Middle frontal gyrus (tissue), 1 donor: ENCODE measurements at regions not wholly inside any gene's neighbourhood (a gene's known extent, or its start where the extent isn't known, plus 50 kb on each side); places are given as distances from the start of the nearest gene placed in this dataset.

Source experiments
- DNase-seq: peaks from one replicate; pipeline ENCODE4 v3.0.0-alpha.2; 2015; ENCODE audit warnings: low spot score; ENCODE audit errors: extremely low spot score

GRCh38 chr21:35900539-35900938, 159.8 kb downstream of the SETD4 start:
- DNase-seq: no peak

DNA sequence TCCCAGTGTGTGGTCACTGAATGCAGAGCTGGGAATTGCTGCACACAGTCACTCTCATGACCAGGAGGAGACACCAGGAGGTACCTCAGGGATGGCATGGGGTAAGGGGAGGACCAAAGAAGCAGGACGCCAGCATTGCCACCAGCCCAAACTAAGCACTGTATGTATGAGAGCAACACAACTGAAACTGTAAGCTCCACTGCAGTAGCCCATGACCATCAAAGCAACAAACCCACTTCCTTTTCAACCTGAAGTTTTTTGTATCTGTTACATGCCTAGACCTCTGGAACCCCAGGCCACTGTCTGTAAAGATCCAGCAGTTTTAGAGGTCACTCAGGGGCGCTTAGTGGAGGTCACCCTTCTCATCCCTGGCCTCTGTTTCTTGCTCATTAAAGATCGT, 164.3 kb downstream of the SETD4 start:
- DNase-seq: no peak

DNA sequence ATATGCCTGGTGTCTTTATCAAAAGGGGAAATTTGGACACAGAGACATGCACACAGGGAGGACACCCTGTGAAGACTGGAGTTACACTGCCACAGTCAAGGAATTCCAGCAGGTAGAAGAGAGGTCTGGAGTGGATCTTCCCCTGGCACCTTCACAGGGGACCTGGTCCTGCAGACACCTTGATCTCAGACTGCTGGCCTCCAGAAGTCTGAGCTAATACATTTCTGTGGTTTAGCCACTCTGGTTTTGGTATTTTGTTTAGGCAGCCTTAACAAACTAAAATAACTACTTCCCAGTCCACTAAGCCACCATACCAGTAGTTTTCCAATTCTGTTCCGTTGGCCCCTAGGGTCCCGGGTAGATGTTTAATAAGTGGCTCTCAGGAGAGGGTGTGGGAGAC, 164.7 kb downstream of the SETD4 start:
- no peak for DNase-seq

GRCh38 chr21:35893156-35893555, 167.2 kb downstream of the SETD4 start:
- no peak for DNase-seq

- DNase-seq: no peak
Measured at GRCh38 chr21:35886887-35887286, 173.4 kb downstream of the SETD4 start.

GRCh38 chr21:35885942-35886541, 174.3 kb downstream of the SETD4 start:
- DNase-seq: no peak

DNA sequence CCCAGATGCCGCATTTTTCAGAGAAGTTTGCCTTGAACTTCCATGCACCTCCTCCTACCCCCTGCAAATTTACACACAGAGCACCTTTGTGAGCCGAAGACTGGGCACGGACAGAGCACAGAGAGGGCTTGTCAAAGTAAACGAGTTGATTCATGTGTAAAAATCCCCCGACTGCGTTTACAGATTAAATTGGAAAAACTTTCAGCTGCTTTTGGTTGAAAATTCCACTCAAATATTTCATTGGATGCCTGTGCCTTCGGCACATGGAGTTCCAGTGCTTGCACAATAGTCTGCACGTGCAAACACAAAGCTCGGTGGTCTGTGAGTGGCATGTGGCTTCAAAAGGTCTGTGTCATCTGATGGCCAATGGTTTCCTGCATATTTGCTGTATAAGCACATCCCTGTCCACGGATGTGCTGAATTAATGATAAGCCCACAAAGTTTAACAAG, 177.5 kb downstream of the SETD4 start:
- no peak for DNase-seq

- no peak for DNase-seq
Measured at GRCh38 chr21:35873441-35873840, 186.9 kb downstream of the SETD4 start.

- DNase-seq: no peak
Measured at GRCh38 chr21:35871906-35872305, 188.4 kb downstream of the SETD4 start.

- DNase-seq: no peak
Measured at GRCh38 chr21:35868869-35869223, 191.5 kb downstream of the SETD4 start.

DNA sequence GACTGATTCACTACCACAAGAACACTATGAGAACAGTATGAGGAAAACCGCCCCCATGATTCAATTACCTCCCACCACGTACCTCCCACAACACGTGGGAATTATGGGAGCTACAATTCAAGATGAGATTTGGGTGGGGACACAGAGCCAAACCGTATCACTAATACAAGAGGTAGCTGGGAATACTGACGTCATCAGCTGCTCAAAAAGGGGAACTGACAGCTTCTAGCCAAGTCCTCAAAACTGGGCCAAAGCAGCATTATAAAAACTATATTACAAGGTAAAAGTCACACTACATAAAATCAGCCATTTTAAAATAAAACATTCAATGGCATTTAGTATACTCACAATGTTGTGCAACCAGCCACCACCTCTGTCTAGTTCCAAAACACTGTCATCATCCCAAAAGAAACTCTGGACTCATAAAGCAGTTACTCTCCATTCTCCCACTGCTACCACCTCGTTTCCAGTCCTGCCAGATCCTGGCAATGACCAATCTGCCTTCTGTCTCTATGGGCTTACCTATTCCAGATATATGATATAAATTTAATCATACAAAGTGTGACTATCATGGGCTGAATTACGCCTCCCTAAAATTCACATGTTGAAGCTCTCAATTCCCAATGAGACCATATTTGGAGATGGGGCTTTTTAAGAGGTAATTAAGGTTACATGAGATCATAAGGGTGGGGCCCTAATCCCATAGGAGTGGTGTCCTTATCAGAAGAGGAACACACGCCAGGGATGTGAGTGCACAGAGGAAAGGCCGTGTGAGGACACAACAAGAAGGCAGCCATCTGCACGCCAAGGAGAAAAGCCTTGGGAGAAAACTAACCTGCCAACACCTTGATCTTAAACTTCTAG, 192.1 kb downstream of the SETD4 start:
- no peak for DNase-seq

GRCh38 chr21:35864039-35864438, 196.3 kb downstream of the SETD4 start:
- DNase-seq: no peak

GRCh38 chr21:35862969-35863368, 197.4 kb downstream of the SETD4 start:
- DNase-seq: no peak

- DNase-seq: no peak
Measured at GRCh38 chr21:35861661-35862060, 198.7 kb downstream of the SETD4 start.

DNA sequence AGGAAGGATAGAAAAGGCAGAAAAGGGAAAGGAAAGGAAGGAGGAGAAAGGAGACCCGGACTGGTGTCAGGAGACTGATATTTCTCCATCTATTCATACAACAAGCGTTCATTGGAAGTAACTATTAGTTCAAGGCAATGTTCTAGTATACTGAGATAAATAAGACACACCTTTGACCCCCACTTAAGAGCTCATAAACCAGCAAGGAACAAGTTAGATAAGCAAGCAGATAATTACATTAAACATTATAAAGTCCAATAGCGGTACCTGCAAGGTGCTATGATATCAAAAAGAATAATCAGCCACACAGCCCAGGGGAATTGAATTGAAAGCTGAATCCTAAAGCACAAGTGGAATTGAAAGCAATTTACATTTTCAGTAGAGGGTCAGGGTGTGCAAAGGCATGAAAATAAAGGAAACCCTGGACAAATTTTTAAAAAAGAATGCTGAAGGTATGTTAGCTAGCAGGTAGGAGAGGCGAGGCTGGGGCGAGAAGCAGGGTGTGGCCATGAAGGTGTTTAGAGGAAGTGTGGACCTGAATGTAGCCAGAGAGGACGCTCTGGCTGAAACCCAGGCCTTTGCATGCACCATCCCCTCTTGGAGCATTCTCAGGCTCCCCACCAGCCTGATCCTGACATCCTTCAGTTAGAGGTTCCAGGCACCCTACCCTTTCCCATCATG, 200.0 kb downstream of the SETD4 start:
- no peak for DNase-seq

- DNase-seq: no peak
Measured at GRCh38 chr21:35859677-35860076, 200.6 kb downstream of the SETD4 start.

- DNase-seq: no peak
Measured at GRCh38 chr21:35857095-35857494, 203.2 kb downstream of the SETD4 start.

GRCh38 chr21:35855484-35855883, 204.8 kb downstream of the SETD4 start:
- DNase-seq: no peak

DNA sequence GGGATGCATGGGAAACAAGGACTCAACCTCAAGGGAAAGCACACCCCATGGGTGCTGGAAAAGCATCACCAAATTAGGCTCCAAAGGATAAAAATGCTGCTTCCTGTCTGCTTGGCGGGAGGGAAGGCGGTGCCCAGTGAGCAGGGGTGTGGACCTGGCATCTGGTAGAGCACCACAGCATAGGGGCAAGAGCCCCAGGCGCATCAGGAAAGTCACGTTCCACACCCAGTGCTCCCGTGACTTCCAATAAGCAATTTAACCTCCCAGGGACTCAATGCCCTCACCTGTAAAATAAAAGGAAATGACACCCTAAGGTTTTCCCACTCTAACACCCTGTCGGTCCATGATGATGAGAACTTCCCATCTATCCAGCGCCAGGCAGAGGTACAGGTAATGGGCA, 206.0 kb downstream of the SETD4 start:
- no peak for DNase-seq

- no peak for DNase-seq
Measured at GRCh38 chr21:35853321-35854239, 206.7 kb downstream of the SETD4 start.

GRCh38 chr21:35852820-35853219, 207.5 kb downstream of the SETD4 start:
- DNase-seq: no peak
